Esophagus muscularis mucosa (tissue), 4 donors: ENCODE measurements at regions not wholly inside any gene's neighbourhood (a gene's known extent, or its start where the extent isn't known, plus 50 kb on each side); places are given as distances from the start of the nearest gene placed in this dataset.
"Not testable (repeated sequence)": the region's sequence is repeated elsewhere in the genome, so short reads cannot be mapped to it uniquely, and the experiment has no call there.

Source experiments
- DNase-seq: peaks from one replicate; pipeline ENCODE4 v3.0.0-alpha.2; 2017; ENCODE audit errors: extremely low spot score
- H3K27ac ChIP-seq, 4 donors: fragments of 200-600 bp; sonication (generic); replicated peaks in 1 of 4; 1 replicate in 3 of 4; 2 replicates in 1 of 4; pipeline ENCODE4 v1.5.1; 2016 to 2019; ENCODE audit warnings: mild to moderate bottlenecking in 1 of 4
- H3K27me3 ChIP-seq, 4 donors: fragments of 200-600 bp; sonication (generic); one replicate each; pipeline versions ENCODE4 v1.5.1 to v1.6.0; 2016 to 2019
- H3K36me3 ChIP-seq, 4 donors: fragments of 200-600 bp; sonication (generic); one replicate each; pipeline ENCODE4 v1.5.1; 2016 to 2019
- H3K4me1 ChIP-seq, 4 donors: fragments of 200-600 bp; sonication (generic); one replicate each; pipeline ENCODE4 v1.5.1; 2016 to 2019
- H3K4me3 ChIP-seq, 4 donors: fragments of 200-600 bp; sonication (generic); 1 replicate in 2 of 4; 2 replicates in 2 of 4; pipeline ENCODE4 v1.5.1; 2016 to 2019; ENCODE audit warnings: mild to moderate bottlenecking in 4 of 4, moderate library complexity in 1 of 4
- H3K9me3 ChIP-seq, 4 donors: fragments of 200-600 bp; sonication (generic); 1 replicate in 3 of 4; 2 replicates in 1 of 4; pipeline ENCODE4 v1.5.1; 2016 to 2019
- CTCF ChIP-seq, 3 experiments: fragments of 200-600 bp in 2 of 3; fragments of 450-650 bp in 1 of 3; sonication (generic) in 2 of 3; IDR thresholded peaks; one replicate each; pipeline ENCODE4 v1.5.1; 2017 to 2019; ENCODE audit warnings: antibody characterized with exemption in 3 of 3, mild to moderate bottlenecking in 2 of 3, moderate library complexity in 1 of 3
- EP300 ChIP-seq: sonication (generic); formaldehyde crosslinking; IDR thresholded peaks from one replicate; pipeline ENCODE4 v1.6.1; 2017; ENCODE audit warnings: antibody characterized with exemption
- POLR2A ChIP-seq: fragments of 450-650 bp; IDR thresholded peaks from one replicate; pipeline ENCODE4 v1.6.1; 2017; ENCODE audit warnings: antibody characterized with exemption, moderate library complexity, mild to moderate bottlenecking, low read depth
- POLR2AphosphoS5 ChIP-seq, 2 donors: sonication (generic); formaldehyde crosslinking; IDR thresholded peaks; one replicate each; pipeline ENCODE4 v1.6.1; 2017; ENCODE audit warnings: antibody characterized with exemption in 2 of 2
- WGBS: methylation state at CpG from one replicate; pipeline ENCODE4 v1.1.5; 2018; 5-methylcytosine and 5-hydroxymethylcytosine counted together
- intact Hi-C: fragments of 100-400 bp; cut with DNase I; formaldehyde crosslinking; loops from one replicate; pipeline ENCODE4 v1.15.1; 2023

- Histone ChIP-seq H3K4me3 (no peak overlapping the region), H3K27ac (no peak overlapping the region), H3K27me3 (no peaks in the 10 kb centered on the region), H3K4me1 (no peaks in the 10 kb centered on the region), H3K36me3 (no peaks in the 10 kb centered on the region), H3K9me3 (no peaks in the 10 kb centered on the region)
- TF ChIP-seq EP300 (no peak), POLR2AphosphoS5 (IDR thresholded peaks at IDR 0.05) (no peak)
- no peak for DNase-seq
- intact Hi-C loops: no loop called here
- WGBS: 27% methylated on average over 2 of the region's 2 CpGs
Measured at GRCh38 chr10:9254353-9254752, 1199.9 kb downstream of the GATA3 start.

- H3K27me3 ChIP-seq: no peaks in the 10 kb centered on the region
- no peak for TF ChIP-seq EP300
- no peak for TF ChIP-seq POLR2AphosphoS5 (IDR thresholded peaks at IDR 0.05)
- no peak for TF ChIP-seq POLR2A
- TF ChIP-seq CTCF (IDR thresholded peaks at IDR 0.05): no peak
- intact Hi-C loops: no loop called here
- no peaks in the 10 kb centered on the region for H3K9me3 ChIP-seq
- no peak overlapping the region for H3K27ac ChIP-seq
- H3K4me1 ChIP-seq: no peaks in the 10 kb centered on the region
- WGBS: 57% methylated on average over 1 of the region's 1 CpG
- no peaks in the 10 kb centered on the region for H3K36me3 ChIP-seq
- H3K4me3 ChIP-seq: no peak overlapping the region
- DNase-seq: no peak
Measured at GRCh38 chr10:9260690-9261089, 1206.2 kb downstream of the GATA3 start.

- Histone ChIP-seq H3K27ac (no peak overlapping the region), H3K27me3 (peaks cover 0 to 5% (median 0%) of the 10 kb centered on the region in 4 donors), H3K4me1 (no peaks in the 10 kb centered on the region), H3K9me3 (no peaks in the 10 kb centered on the region), H3K36me3 (no peaks in the 10 kb centered on the region), H3K4me3 (no peak overlapping the region)
- intact Hi-C loops: no loop called here
- WGBS: 35% methylated on average over 1 of the region's 1 CpG
- DNase-seq: no peak
- no peak for TF ChIP-seq EP300
- no peak for TF ChIP-seq POLR2A
- TF ChIP-seq POLR2AphosphoS5 (IDR thresholded peaks at IDR 0.05): no peak
- no peak for TF ChIP-seq CTCF (IDR thresholded peaks at IDR 0.05)
Measured at GRCh38 chr10:9262770-9263169, 1208.3 kb downstream of the GATA3 start.

- H3K4me3 ChIP-seq: no peak overlapping the region
- H3K4me1 ChIP-seq: no peaks in the 10 kb centered on the region
- intact Hi-C loops: no loop called here
- TF ChIP-seq POLR2A: no peak
- TF ChIP-seq CTCF (IDR thresholded peaks at IDR 0.05): no peak
- TF ChIP-seq EP300: no peak
- no peak for TF ChIP-seq POLR2AphosphoS5 (IDR thresholded peaks at IDR 0.05)
- no peak overlapping the region for H3K27ac ChIP-seq
- 73% methylated on average over 5 of the region's 5 CpGs for WGBS
- no peak for DNase-seq
- H3K27me3 ChIP-seq: peaks cover 0 to 17% (median 0%) of the 10 kb centered on the region in 4 donors
- H3K9me3 ChIP-seq: no peaks in the 10 kb centered on the region
- H3K36me3 ChIP-seq: no peaks in the 10 kb centered on the region
Measured at GRCh38 chr10:9268176-9268575, 1213.7 kb downstream of the GATA3 start.

GRCh38 chr10:9273126-9273833, 1218.8 kb downstream of the GATA3 start:
- H3K4me3 ChIP-seq, H3K27ac ChIP-seq, intact Hi-C loops, H3K36me3 ChIP-seq, H3K4me1 ChIP-seq, H3K9me3 ChIP-seq, DNase-seq: not testable (repeated sequence)
- H3K27me3 ChIP-seq: peaks cover 0 to 22% (median 0%) of the 10 kb centered on the region in 4 donors
- WGBS: 95% methylated on average over 35 of the region's 61 CpGs

GRCh38 chr10:9274206-9274755, 1219.8 kb downstream of the GATA3 start:
- H3K27ac ChIP-seq: no peak overlapping the region
- H3K27me3 ChIP-seq: peaks cover 0 to 16% (median 0%) of the 10 kb centered on the region in 4 donors
- WGBS: 70% methylated on average over 6 of the region's 6 CpGs
- no peak for DNase-seq
- H3K4me1 ChIP-seq: no peaks in the 10 kb centered on the region
- H3K9me3 ChIP-seq: no peaks in the 10 kb centered on the region
- no peaks in the 10 kb centered on the region for H3K36me3 ChIP-seq
- intact Hi-C loops: no loop called here
- no peak overlapping the region for H3K4me3 ChIP-seq
- no peak for TF ChIP-seq POLR2AphosphoS5 (IDR thresholded peaks at IDR 0.05)
- no peak for TF ChIP-seq EP300
- no peak for TF ChIP-seq POLR2A
